HCT116 (cell line): ENCODE measurements at regions not wholly inside any gene's neighbourhood (a gene's known extent, or its start where the extent isn't known, plus 50 kb on each side); places are given as distances from the start of the nearest gene placed in this dataset.

ENCODE experiments used
- ATAC-seq: fragments of 200-7000 bp; cut with Tn5 transposase; 2 replicates; pipeline ENCODE4 v1.9.1; 2020; ENCODE audit warnings: mild to moderate bottlenecking, moderate library complexity
- BruUV-seq: library from RNA; stranded (reverse); fragments of 400-500 nt; replicated peaks from 2 replicates; lab custom pipeline; 2021; lab: Mats Ljungman, UMichigan
- CTCF ChIA-PET: fragments of 300-600 bp; sonication (Branson Sonifier 250); formaldehyde crosslinking; loops from one replicate; lab custom pipeline; 2021; ENCODE audit warnings: antibody characterized with exemption; lab: Charles Lee
- POLR2A ChIA-PET: fragments of 300-600, 350-600 bp; sonication (Branson Sonifier 250); formaldehyde crosslinking; loops from one replicate; lab custom pipeline; 2021; ENCODE audit warnings: antibody characterized with exemption; lab: Charles Lee
- RAD21 ChIA-PET, 2 experiments: fragments of 300-600 bp; sonication (Branson Sonifier 250); formaldehyde crosslinking; loops; one replicate each; lab custom pipeline; 2023; ENCODE audit warnings: low total read pairs in 2 of 2; ENCODE audit not compliant: uncharacterized antibody in 2 of 2, unreplicated experiment in 2 of 2, low non-redundant PET in 1 of 2; lab: Charles Lee
- DNase-seq: peaks from one replicate; pipeline ENCODE4 v3.0.0-alpha.2; 2010; ENCODE audit warnings: low read depth, low spot score
- H2AFZ ChIP-seq: fragments of 200-600 bp; shearing (Covaris generic), sonication (generic); 2 replicates; pipeline ENCODE4 v1.6.1; 2017; ENCODE audit warnings: low read depth, mixed run types, mixed read lengths, antibody characterized with exemption, low read length; ENCODE audit not compliant: poor library complexity, severe bottlenecking
- H3K27ac ChIP-seq: 2 replicates; pipeline ENCODE4 v1.5.1; 2012; ENCODE audit warnings: low read depth, low read length
- H3K27me3 ChIP-seq: fragments of 200-600 bp; sonication (generic); 2 replicates; pipeline ENCODE4 v1.6.1; 2016; ENCODE audit warnings: mixed run types, low read length, mixed read lengths; ENCODE audit not compliant: insufficient read depth
- H3K36me3 ChIP-seq, 2 experiments: fragments of 200-500 bp in 1 of 2; fragments of 200-600 bp in 1 of 2; sonication (Bioruptor generic) in 1 of 2; sonication (generic) in 1 of 2; 2 replicates each; pipeline versions ENCODE4 v1.5.1 to v1.6.1; 2014 to 2016; ENCODE audit warnings: low read length in 2 of 2, inconsistent platforms in 1 of 2, mixed read lengths in 1 of 2, mixed run types in 1 of 2; ENCODE audit not compliant: insufficient read depth in 2 of 2, control insufficient read depth in 1 of 2
- H3K4me1 ChIP-seq, 2 experiments: fragments of 200-600 bp in 1 of 2; sonication (generic) in 1 of 2; 2 replicates each; pipeline versions ENCODE4 v1.5.1 to v1.6.1; 2012 to 2017; ENCODE audit warnings: low read length in 2 of 2, inconsistent platforms in 1 of 2, mild to moderate bottlenecking in 1 of 2, mixed read lengths in 1 of 2, mixed run types in 1 of 2, moderate library complexity in 1 of 2; ENCODE audit not compliant: insufficient read depth in 2 of 2, control insufficient read depth in 1 of 2
- H3K4me2 ChIP-seq: fragments of 200-600 bp; sonication (generic); 2 replicates; pipeline ENCODE4 v1.6.1; 2017; ENCODE audit warnings: mixed run types, low read length, mixed read lengths
- H3K4me3 ChIP-seq, 2 experiments: fragments of 200-600 bp in 1 of 2; sonication (generic) in 1 of 2; replicated peaks in 1 of 2; 2 replicates each; pipeline ENCODE4 v1.5.1; 2011 to 2016; ENCODE audit warnings: low read length in 2 of 2, control low read depth in 1 of 2, low read depth in 1 of 2, mild to moderate bottlenecking in 1 of 2, mixed read lengths in 1 of 2, mixed run types in 1 of 2
- H3K79me2 ChIP-seq: fragments of 200-600 bp; sonication (generic); 2 replicates; pipeline ENCODE4 v1.6.1; 2017; ENCODE audit warnings: mild to moderate bottlenecking, mixed run types, low read length, moderate library complexity, mixed read lengths; ENCODE audit not compliant: insufficient read depth
- H3K9ac ChIP-seq: fragments of 200-600 bp; sonication (generic); 2 replicates; pipeline ENCODE4 v1.6.1; 2016; ENCODE audit warnings: low read length, mixed read lengths
- H3K9me2 ChIP-seq: fragments of 200-600 bp; sonication (generic), shearing (Covaris generic); 2 replicates; pipeline ENCODE4 v1.6.1; 2017; ENCODE audit warnings: mixed run types, mild to moderate bottlenecking, moderate library complexity; ENCODE audit not compliant: insufficient read depth
- H3K9me3 ChIP-seq, 2 experiments: fragments of 200-500 bp in 1 of 2; fragments of 200-600 bp in 1 of 2; sonication (Bioruptor generic) in 1 of 2; sonication (generic) in 1 of 2; 2 replicates each; pipeline ENCODE4 v1.6.1; 2014 to 2017; ENCODE audit warnings: low read length in 2 of 2, mixed read lengths in 2 of 2, inconsistent platforms in 1 of 2, low read depth in 1 of 2, mild to moderate bottlenecking in 1 of 2, mixed run types in 1 of 2, moderate library complexity in 1 of 2; ENCODE audit not compliant: control insufficient read depth in 1 of 2, insufficient read depth in 1 of 2
- H4K20me1 ChIP-seq: fragments of 200-600 bp; sonication (generic), shearing (Covaris generic); 2 replicates; pipeline ENCODE4 v1.6.1; 2017; ENCODE audit warnings: mixed run types, mild to moderate bottlenecking, moderate library complexity; ENCODE audit not compliant: insufficient read depth
- ATF3 ChIP-seq: IDR thresholded peaks from 2 replicates; pipeline ENCODE4 v1.6.1; 2012
- CBX3 ChIP-seq: IDR thresholded peaks from 2 replicates; pipeline ENCODE4 v1.6.1; 2012; ENCODE audit warnings: low read depth
- CEBPB ChIP-seq: IDR thresholded peaks from 2 replicates; pipeline ENCODE4 v1.6.1; 2012; ENCODE audit warnings: low read depth
- EZH2 ChIP-seq: fragments of 200-600 bp; sonication (generic); IDR thresholded peaks from 2 replicates; pipeline ENCODE4 v1.6.1; 2017; ENCODE audit warnings: antibody characterized with exemption, mixed run types
- EZH2phosphoT487 ChIP-seq: fragments of 200-600 bp; IDR thresholded peaks from 2 replicates; pipeline ENCODE4 v1.6.1; 2018; ENCODE audit warnings: antibody characterized with exemption, borderline replicate concordance
- FOSL1 ChIP-seq: IDR thresholded peaks from 2 replicates; pipeline ENCODE4 v1.6.1; 2012; ENCODE audit warnings: low read depth
- RAD21 ChIP-seq: IDR thresholded peaks from 2 replicates; pipeline ENCODE4 v1.6.1; 2012; ENCODE audit warnings: low read depth, mild to moderate bottlenecking
- SP1 ChIP-seq: IDR thresholded peaks from 2 replicates; pipeline ENCODE4 v1.6.1; 2012; ENCODE audit warnings: low read depth
- TCF7L2 ChIP-seq: IDR thresholded peaks from 2 replicates; pipeline ENCODE4 v1.7.0; 2011; ENCODE audit warnings: borderline replicate concordance, inconsistent platforms; ENCODE audit not compliant: insufficient read depth, insufficient read length; ENCODE audit errors: extremely low read depth
- ZFX ChIP-seq: fragments of 450-650 bp; IDR thresholded peaks from 2 replicates; pipeline ENCODE4 v1.6.1; 2017
- ZNF274 ChIP-seq: fragments of 200-500 bp; sonication (Bioruptor generic); IDR thresholded peaks from 2 replicates; pipeline ENCODE4 v1.6.1; 2014; ENCODE audit warnings: mild to moderate bottlenecking, low read depth, low read length, inconsistent platforms
- intact Hi-C: fragments of 100-400 bp; cut with micrococcal nuclease; formaldehyde crosslinking; loops from 2 replicates; pipeline ENCODE4 v1.10.0; 2022
- TF ChIP-seq, protein P1 (sequence below), 3 experiments: fragments of 200-600 bp in 1 of 3; sonication (generic) in 1 of 3; IDR thresholded peaks in 2 of 3; conservative IDR thresholded peaks in 1 of 3; 2 replicates each; pipeline ENCODE4 v1.5.1; 2012 to 2017; ENCODE audit warnings: low read depth in 2 of 3, low read length in 2 of 3, antibody characterized with exemption in 1 of 3, borderline replicate concordance in 1 of 3, control low read depth in 1 of 3, mild to moderate bottlenecking in 1 of 3, mixed read lengths in 1 of 3, mixed run types in 1 of 3, moderate library complexity in 1 of 3; ENCODE audit not compliant: insufficient read depth in 1 of 3
- TF ChIP-seq, protein P2 (sequence below): IDR thresholded peaks from 2 replicates; pipeline ENCODE4 v1.6.1; 2011; ENCODE audit warnings: mild to moderate bottlenecking, low read length, moderate library complexity; ENCODE audit not compliant: insufficient replicate concordance; ENCODE audit errors: extremely low read depth

DNA sequence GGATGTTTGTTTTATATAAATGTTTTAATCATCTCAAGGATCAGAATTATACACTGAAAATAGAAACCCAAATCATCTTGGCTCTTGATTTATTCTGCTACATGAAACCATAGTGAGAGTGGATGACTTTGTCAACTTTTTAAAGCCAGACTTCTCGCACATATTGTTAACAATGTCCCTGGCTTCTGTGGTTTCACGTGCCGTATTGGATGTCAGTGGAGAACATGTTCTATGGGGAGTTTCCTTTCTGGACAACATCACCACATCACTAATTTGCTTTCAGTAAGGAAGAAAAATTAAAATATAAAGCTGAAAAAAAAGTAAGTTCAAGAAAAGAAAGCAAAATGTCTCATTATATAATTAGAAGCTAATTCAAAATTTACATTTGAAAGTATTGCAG is 297.1 kb upstream of the MME start:
- Histone ChIP-seq H3K9me2 (no peaks in the 10 kb centered on the region), H3K4me2 (no peak overlapping the region), H3K27me3 (no peaks in the 10 kb centered on the region), H3K4me3 (no peak overlapping the region), H3K27ac (no peak overlapping the region), H3K79me2 (no peaks in the 10 kb centered on the region), H3K36me3 (no peaks in the 10 kb centered on the region), H3K9ac (no peak overlapping the region), H3K9me3 (no peaks in the 10 kb centered on the region), H4K20me1 (no peaks in the 10 kb centered on the region), H3K4me1 (no peaks in the 10 kb centered on the region), H2AFZ (no peak overlapping the region)
- ChIA-PET RAD21 (no interaction called here), POLR2A (interaction anchor here (0.6 kb wide), 1 partner anchor 615 kb away, joined by 4 read pairs; no protein-coding TSS in a partner anchor), CTCF (no interaction called here)
- DNase-seq (no peak), ATAC-seq (no peak)
- BruUV-seq = no TSS peak
- intact Hi-C loops = no loop called here
- TF ChIP-seq RAD21 (no peak), CEBPB (no peak), SP1 (no peak), FOSL1 (no peak), ZNF274 (no peak), EZH2phosphoT487 (no peak), EZH2 (no peak), TCF7L2 (no peak), ZFX (no peak), CBX3 (no peak), ATF3 (no peak)
- TF ChIP-seq, protein P1, sequence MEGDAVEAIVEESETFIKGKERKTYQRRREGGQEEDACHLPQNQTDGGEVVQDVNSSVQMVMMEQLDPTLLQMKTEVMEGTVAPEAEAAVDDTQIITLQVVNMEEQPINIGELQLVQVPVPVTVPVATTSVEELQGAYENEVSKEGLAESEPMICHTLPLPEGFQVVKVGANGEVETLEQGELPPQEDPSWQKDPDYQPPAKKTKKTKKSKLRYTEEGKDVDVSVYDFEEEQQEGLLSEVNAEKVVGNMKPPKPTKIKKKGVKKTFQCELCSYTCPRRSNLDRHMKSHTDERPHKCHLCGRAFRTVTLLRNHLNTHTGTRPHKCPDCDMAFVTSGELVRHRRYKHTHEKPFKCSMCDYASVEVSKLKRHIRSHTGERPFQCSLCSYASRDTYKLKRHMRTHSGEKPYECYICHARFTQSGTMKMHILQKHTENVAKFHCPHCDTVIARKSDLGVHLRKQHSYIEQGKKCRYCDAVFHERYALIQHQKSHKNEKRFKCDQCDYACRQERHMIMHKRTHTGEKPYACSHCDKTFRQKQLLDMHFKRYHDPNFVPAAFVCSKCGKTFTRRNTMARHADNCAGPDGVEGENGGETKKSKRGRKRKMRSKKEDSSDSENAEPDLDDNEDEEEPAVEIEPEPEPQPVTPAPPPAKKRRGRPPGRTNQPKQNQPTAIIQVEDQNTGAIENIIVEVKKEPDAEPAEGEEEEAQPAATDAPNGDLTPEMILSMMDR (IDR thresholded peaks at IDR 0.05 in 2 of 3, conservative IDR thresholded peaks at IDR 0.05 in 1 of 3; ENCODE audit: borderline replicate concordance in 1 of 3, insufficient read depth in 1 of 3, low read depth in 2 of 3, low read length in 2 of 3) = no peak
- TF ChIP-seq, protein P2, sequence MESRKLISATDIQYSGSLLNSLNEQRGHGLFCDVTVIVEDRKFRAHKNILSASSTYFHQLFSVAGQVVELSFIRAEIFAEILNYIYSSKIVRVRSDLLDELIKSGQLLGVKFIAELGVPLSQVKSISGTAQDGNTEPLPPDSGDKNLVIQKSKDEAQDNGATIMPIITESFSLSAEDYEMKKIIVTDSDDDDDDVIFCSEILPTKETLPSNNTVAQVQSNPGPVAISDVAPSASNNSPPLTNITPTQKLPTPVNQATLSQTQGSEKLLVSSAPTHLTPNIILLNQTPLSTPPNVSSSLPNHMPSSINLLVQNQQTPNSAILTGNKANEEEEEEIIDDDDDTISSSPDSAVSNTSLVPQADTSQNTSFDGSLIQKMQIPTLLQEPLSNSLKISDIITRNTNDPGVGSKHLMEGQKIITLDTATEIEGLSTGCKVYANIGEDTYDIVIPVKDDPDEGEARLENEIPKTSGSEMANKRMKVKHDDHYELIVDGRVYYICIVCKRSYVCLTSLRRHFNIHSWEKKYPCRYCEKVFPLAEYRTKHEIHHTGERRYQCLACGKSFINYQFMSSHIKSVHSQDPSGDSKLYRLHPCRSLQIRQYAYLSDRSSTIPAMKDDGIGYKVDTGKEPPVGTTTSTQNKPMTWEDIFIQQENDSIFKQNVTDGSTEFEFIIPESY = no peak
